SH-SY5Y (cell line): ENCODE measurements at regions not wholly inside any gene's neighbourhood (a gene's known extent, or its start where the extent isn't known, plus 50 kb on each side); places are given as distances from the start of the nearest gene placed in this dataset.

Source experiments
- GATA2 ChIP-seq: IDR thresholded peaks from 2 replicates; pipeline ENCODE4 v1.6.1; 2011; ENCODE audit warnings: mild to moderate bottlenecking, low read depth, low read length
- GATA3 ChIP-seq: IDR thresholded peaks from 2 replicates; pipeline ENCODE4 v1.6.1; 2011; ENCODE audit warnings: low read depth, mild to moderate bottlenecking, low read length, moderate library complexity

DNA sequence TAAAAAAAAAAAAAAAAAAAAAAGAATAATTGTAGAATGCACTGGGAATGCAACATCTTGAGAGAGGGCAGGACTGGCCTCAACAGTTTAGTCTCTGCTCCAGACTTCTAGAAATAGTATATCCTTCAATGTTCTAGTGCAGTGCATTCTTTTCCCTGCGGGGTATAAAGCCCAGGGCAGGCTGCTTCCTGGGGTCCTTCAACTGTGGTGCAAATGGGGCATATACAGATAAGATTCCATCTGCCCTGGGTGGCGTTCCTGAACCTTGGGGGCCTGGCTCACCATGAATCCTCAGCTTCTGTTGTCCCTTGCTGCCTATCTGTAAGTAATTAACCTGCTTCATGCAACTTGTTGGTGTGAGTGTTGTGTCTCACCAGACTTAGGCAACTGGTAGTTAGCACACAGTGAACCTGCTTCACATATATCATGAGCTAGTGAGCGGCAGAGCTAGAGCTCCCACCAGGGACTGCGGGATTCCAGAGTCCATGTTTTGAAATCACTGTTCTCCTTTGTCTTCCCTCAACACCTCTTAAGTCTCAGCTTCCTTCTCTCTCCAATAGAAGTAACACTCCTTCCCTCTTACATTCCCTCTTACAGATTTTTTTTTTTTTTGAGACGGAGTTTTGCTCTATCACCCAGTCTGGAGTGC is 177.6 kb downstream of the SUDS3 start:
- TF ChIP-seq GATA2 (no peak), GATA3 (no peak)

GRCh38 chr12:118558941-118559340 is 182.6 kb downstream of the SUDS3 start:
- TF ChIP-seq GATA2 (no peak), GATA3 (no peak)

GRCh38 chr12:118560733-118561132 is 184.4 kb downstream of the SUDS3 start:
- no peak for TF ChIP-seq GATA3
- no peak for TF ChIP-seq GATA2

GRCh38 chr12:118571730-118572129 is 195.4 kb downstream of the SUDS3 start:
- TF ChIP-seq GATA2: no peak
- TF ChIP-seq GATA3: no peak

- no peak for TF ChIP-seq GATA2
- TF ChIP-seq GATA3: no peak
Observed at GRCh38 chr12:118574288-118574687, 197.9 kb downstream of the SUDS3 start.

DNA sequence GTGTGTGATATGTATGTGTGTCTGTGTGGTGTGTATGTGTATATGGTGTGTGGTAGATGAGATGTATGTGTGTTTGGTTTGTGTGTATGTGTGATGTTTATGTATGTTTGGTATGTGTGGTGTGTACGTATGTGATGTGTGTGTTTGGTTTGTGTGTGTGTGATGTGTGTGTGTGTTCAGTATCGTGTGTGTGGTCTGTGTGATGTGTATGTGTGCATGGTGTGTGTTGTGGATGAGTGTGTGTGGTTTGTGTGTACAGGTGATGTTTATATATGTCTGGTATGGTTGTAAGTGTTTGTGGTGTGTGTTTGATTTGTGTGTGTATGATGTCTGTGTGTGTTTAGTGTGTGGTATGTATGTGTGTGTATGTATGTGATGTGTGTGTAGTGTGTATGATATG is 199.4 kb downstream of the SUDS3 start:
- TF ChIP-seq GATA3 (no peak), GATA2 (no peak)

- no peak for TF ChIP-seq GATA2
- no peak for TF ChIP-seq GATA3
Observed at GRCh38 chr12:118581371-118581770, 205.0 kb downstream of the SUDS3 start.

DNA sequence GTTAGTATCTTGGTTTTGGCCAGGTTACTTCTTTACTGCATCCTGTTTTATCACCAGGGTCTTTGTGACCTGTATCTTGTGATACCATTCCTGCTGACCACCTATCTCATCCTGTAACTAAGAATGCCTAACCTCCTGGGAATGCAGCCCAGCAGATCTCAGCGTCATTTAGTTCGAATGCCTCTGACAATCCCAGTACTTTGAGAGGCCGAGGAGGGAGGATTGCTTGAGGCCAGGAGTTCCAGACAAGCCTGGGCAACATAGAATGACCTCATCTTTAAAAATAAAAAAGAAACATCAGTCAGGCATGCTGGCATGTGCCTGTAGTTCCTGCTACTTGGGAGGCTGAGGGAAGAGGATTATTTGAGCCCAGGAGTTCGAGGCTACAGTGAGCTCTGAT is 206.5 kb downstream of the SUDS3 start:
- no peak for TF ChIP-seq GATA2
- TF ChIP-seq GATA3: no peak

DNA sequence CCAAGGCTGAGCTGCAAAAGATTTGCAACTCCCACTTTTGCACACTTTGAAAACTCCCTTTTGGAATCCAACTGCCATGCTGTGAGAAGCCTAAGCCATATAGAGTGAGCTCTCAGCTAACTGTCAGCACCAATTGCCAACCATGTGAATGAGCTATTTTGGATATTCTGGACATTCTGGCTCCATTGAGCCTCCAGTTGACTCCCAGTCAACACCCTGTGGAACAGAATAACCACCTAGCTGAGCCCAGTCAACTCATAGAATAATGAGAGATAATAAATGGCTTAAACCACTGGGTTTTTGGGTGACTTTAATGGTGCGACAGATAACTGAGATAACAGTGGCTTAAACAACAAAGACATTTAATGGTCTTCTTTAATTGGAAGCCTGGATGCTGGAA is 210.1 kb downstream of the SUDS3 start:
- TF ChIP-seq GATA3: no peak

DNA sequence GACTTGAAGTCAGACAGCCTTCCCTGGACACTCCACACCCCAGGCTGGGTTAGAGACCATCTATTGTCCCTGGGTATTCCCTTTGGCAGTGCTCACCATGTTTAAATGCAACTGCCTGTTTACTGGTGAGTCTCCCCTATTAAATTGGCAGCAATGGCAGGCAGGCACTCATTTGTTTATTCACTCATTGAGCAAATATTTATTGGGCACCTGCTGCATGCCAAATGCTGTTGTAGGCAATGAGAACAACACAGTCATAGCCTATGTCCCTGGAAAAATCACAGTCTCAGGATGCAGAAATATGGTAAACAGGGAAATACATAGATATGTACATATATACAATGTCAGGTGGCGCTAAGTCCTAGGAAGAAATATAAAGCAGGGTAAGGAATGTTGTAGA is 212.8 kb downstream of the SUDS3 start:
- TF ChIP-seq GATA3 (no peak), GATA2 (no peak)

- TF ChIP-seq GATA3: no peak
- no peak for TF ChIP-seq GATA2
Observed at GRCh38 chr12:118590406-118591150, 214.2 kb downstream of the SUDS3 start.

DNA sequence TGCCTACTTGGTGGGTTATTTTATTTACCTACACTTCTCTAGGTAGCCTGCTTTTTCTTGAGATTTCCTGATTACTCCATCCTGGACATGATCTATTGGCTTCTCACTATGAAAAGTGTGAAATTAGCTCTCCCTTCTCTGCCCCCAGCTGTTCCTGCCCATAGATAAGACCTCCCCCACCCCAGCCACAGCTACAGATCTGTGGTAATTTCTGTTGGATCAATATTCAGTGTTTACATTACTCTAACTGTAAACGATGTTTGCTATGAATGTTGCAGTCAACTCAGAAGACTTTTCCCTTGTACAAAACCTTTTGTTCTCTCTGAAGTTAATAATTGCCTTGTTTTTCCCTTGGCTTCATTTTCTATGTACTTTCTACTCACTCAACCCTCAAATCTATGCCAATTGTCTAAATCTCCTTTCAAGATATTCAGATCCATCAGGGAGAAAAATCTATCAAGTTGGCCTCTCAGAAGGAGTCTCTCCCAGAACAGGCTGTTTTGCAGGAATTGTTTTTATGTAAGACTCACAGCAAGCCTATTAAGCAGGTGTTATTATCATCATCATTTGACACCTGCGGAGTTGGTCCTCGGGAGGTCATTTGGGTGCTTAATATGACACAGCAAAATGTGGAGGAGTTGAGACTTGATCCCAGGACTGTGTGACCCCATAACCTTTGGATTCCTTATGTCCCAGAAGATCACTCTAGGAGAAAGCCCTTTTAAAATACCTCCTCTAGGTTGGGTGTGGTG is 227.4 kb downstream of the SUDS3 start:
- no peak for TF ChIP-seq GATA3
- TF ChIP-seq GATA2: no peak

GRCh38 chr12:118606690-118607089 is 230.3 kb downstream of the SUDS3 start:
- no peak for TF ChIP-seq GATA3
- no peak for TF ChIP-seq GATA2

GRCh38 chr12:118607831-118608230 is 231.5 kb downstream of the SUDS3 start:
- TF ChIP-seq GATA2: no peak
- TF ChIP-seq GATA3: no peak
